Activated T-cell treated with anti-CD3 and anti-CD28 coated beads for 48 hours (primary cell): ENCODE measurements at regions not wholly inside any gene's neighbourhood (a gene's known extent, or its start where the extent isn't known, plus 50 kb on each side); places are given as distances from the start of the nearest gene placed in this dataset.
"Not testable (repeated sequence)": the region's sequence is repeated elsewhere in the genome, so short reads cannot be mapped to it uniquely, and the experiment has no call there.

Experiments
- DNase-seq: peaks from one replicate; pipeline ENCODE4 v3.0.0-alpha.2; 2020; ENCODE audit warnings: low read depth

DNA sequence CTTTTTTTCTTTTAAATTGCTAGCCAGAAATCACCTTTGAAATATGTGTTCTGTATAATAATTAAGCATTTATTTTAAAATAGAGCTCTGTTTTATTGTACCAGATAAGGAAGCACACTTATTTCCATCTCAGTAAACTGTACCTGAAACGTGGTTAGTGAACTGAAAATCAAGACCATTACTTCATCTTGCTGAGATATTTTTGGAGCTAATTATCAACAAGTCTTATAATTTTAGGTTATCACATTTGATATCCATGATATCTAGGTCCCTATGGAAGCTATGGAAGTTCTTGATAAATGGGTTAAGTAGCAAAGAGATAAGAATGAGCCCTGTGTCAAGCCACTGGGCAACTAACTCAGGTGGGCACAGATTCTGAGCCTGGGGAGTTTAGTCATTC, 187.2 kb downstream of the NFKBIZ start:
- no peak for DNase-seq

DNA sequence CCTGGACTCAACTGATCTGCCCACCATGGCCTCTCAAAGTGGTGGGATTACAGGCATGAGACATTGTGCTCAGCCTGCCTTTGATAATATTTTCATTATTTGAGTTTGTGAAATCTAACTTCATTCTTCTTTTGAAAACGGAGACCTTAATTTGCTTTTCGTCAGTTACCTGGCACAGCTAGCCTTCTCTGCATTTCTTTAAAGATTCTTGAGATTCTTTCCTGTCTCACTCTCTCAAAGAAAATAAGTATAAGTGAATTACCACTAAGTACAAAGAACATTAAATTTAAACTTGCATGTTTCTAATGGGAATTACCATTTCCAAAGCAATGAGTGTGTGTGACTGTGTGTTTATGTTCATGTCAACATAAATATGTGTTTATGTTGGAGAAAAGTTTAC, 187.9 kb downstream of the NFKBIZ start:
- no peak for DNase-seq

DNA sequence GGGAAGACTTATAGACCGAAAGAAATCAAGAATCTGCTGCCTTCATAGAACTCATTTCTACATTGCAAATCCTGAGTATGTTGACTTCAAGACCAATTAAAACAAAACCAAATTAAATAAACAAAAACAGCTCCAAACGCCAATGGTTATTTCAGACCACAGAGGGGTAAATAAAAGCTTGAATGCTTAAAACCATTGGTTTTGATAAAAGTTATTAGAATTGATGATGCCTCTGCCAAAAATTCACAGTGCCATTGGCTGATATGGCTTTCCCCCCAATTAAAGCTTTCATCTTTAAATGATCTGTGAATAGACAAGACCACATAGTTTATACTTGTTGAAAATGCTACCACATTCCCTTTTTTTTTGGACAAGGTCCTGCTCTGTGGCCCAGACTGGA, 188.5 kb downstream of the NFKBIZ start:
- no peak for DNase-seq

DNA sequence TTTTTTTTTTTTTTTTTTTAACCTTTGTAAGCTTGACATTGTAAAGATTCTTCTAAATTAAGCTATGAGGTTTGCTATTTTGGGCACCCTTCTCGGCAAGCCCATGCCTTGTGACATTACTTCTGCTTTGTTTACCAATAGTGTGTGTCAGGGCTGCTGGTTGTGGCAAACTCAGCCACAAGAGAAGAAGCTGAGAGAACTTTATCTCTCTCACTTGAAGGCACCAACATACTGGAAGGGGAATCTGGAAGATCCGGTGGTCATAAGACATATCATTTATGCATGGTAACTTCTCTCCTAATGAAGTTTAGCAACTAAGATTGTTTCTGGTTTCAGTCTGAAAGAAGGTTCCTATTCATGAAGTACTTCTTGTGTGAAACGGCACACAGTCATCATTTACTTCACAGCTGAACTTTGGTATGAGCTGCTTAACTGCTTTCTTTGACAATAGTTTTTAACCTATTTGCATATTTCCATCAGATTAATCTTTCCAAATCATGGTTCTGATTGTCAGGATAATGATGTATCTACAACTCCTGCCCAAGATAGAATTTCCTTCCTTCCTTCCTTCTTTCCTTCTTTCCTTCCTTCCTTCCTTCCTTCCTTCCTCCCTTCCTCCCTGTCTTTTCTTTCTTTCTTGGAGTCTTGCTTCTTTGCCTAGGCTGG, 189.3 kb downstream of the NFKBIZ start:
- no peak for DNase-seq

DNA sequence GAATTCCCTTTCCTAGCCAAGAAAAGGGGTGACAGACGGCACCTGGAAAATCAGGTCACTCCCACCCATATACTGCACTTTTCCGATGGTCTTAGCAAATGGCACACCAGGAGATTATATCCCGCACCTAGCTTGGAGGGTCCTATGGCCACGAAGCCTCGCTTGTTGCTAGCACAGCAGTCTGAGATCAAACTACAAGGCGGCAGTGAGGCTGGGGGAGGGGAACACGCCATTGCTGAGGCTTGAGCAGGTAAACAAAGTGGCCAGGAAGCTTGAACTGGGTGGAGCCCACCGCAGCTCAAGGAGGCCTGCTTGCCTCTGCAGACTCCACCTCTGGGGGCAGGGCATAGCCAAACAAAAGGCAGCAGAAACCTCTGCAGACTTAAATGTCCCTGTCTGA, 190.8 kb downstream of the NFKBIZ start:
- DNase-seq = not testable (repeated sequence)

DNA sequence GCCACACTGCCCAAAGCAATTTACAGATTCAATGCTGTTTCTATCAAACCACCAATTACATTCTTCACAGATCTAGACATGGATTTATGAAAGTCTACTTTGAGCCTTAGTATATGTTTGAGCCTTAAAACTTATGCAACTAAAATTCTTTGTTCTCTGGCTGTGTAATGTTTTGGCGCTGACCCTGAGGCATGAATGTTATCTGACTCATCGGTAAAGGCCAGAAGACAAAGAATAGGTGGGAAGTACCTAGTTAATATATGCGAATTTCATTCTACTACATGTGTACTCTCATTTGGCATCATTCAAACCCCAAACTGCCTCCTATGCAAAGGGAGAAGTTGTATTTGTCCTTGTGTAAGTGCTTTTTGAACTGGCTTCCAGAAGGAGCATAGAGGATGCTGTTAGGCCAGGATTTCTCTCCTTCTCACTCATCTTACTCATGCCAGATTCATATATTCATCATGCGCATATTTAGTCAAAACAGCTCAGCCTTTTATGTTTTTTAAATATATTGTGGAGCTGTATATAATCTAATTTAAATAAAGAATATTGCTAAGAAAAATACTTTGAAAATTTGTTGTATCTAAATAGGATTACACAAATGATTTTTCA, 204.2 kb downstream of the NFKBIZ start:
- no peak for DNase-seq

- no peak for DNase-seq
Measured at GRCh38 chr3:102054543-102055080, 205.3 kb downstream of the NFKBIZ start.

DNA sequence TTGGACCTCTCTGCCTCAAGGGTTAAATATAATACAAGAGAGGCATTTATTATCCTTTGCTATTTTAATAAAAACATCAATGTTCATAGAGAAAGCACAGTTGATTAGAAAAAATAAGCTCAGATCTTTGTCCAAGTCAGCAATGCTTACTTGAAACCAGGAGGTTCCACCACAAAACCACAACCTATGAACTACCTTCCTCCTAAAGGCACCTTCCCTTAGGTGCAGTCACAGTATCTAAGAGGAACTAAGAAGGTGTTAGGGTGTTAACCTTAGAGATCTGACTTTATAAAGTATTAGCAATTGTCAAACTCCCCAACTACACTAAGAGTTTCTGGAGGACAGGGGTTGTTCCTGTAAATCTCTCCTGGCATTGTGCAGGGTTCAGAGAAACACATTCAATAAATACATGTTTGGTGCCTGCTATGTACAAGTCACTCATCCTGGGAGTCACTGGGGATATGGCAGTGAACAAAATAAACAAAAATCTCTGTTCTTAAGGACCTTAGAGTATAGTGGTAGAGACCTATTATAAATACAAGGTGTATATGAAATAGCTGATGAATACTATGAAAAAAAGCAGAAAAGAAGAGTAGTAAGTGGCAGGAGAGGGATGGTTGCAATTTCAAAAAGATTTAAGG, 208.6 kb downstream of the NFKBIZ start:
- no peak for DNase-seq

DNA sequence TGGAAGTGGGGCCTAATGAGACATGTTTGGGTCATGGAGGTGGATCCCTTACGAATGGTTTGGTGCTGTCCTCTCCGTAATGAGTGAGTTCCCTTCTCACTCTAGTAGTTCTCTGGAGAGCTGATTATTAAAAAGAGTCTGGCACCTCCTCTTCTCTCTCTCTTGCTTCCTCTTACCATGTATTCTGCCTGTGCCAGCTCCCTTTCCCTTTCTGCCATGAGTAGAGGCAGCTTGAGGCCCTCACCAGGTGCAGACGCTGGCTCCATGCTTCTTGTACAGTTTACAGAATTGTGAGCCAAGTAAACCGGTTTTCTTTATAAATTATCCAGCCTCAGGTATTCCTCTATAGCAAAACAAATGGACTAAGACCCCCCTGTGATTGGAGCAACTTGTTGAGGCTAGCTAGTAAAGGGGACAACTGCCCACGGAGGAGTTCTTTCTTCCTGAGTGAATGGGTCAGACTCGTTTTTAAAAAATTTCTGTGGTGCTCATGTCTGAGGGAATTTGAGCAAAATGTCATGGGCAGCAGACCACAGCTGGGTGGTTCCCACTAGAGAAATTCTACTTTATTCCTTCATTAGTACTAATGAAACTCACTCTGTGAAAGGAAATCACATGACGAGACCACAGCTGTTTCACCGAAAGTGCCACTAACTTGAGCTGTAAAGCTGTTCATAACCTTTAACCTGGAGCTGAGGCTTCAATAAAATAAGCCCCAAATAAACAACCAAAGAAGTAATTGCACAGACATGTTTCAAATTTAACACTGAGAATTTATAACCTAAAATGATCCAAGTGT, 210.0 kb downstream of the NFKBIZ start:
- DNase-seq = no peak

GRCh38 chr3:102060814-102061213, 211.5 kb downstream of the NFKBIZ start:
- no peak for DNase-seq

DNA sequence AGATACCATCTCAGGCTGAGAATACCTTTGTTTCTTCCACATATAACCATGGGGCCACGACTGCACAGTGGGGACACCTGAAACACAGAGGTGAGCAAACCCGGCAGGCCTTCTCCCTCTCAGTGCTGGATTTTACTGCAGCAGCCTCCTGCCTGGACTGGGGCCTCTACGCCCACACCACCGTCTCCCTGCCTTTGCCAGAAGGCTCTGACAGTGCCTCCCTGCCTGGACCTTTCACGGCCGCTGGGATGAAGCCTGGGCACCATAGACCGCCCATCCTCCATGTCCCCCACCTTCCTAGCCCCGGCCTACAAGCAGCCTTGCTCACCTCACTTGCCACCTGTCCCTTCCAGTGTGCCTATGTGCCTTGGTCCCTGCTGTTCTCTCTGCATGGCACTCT, 214.3 kb downstream of the NFKBIZ start:
- DNase-seq = no peak

- DNase-seq = no peak
Measured at GRCh38 chr3:102066470-102066869, 217.2 kb downstream of the NFKBIZ start.

DNA sequence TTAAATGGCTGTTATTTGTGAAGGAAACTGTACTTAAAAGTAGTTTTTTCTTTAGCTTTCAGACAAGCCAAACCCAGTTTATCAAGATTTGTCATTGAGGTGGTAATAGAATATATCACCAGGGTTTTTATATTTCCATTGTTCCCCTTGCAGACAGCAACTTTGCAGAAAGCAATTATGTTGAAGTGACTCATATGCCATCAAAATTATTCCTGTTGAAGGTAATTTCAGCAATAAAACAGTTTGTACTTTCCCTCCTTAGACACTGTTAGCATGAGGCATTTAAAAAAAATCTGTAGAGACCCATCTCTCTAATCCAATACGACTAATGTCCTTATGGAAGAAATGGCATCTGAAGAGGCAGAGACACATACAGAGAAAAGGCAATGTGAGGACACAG, 219.0 kb downstream of the NFKBIZ start:
- DNase-seq = no peak

GRCh38 chr3:102068736-102069135, 219.4 kb downstream of the NFKBIZ start:
- DNase-seq = no peak

DNA sequence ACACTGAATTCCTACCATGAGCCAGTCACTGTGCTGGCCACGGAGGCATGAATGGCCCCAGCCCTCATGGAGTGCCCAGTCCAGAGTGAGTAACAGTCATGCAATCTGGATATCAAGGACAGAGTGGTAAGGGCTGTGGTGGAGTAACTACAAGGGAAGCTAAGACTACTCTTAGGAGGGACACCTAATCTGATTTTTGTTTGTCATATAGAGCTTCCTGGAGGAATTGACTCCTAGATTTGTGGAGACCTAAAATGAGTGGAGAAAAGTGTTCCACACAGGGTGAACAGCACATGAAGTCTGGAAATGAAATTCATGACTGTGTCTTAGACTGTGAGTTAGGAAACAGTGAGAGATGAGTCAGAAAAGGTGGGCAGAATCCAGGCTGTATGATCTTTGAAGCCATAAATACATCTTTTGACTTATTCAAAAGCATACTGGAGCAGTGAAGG, 219.9 kb downstream of the NFKBIZ start:
- no peak for DNase-seq

DNA sequence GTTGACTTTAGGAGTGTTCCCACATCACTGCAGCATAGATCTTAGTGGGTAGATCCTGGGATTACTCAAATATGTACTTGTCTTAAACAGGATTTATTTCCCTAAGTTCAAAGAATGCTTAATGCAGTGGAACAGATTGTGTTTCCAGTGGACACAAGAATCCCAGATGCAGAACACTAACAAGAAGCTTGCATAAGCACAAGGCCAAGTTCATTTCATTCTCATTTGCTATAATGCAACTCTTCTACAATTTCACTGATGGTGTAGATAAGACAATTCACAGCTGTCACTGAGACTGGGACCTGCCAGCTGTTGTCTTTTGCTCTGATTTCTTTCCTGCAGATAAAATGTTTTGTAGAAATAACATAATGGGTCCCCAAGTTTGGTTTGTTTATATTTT, 225.6 kb downstream of the NFKBIZ start:
- no peak for DNase-seq

DNA sequence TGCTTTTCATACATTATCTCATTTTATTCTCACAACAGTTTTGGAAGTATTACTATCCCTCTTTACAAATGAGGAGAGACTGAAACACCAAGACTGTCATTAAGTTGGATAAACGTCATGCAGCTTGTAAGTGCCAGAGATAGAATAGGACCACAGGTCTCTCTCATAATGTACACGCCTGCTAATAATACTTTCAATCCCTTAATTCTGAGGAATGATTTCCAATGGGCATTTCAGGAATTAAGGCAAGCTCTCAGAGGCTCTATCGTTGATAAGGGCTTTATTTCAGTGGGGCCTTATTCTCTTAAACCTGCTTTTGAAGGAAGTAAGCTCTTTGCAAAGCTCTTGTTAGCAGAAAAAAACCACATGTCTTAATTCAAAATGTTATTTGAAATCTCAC, 229.1 kb downstream of the NFKBIZ start:
- DNase-seq = no peak

- no peak for DNase-seq
Measured at GRCh38 chr3:102078854-102079808, 229.8 kb downstream of the NFKBIZ start.

DNA sequence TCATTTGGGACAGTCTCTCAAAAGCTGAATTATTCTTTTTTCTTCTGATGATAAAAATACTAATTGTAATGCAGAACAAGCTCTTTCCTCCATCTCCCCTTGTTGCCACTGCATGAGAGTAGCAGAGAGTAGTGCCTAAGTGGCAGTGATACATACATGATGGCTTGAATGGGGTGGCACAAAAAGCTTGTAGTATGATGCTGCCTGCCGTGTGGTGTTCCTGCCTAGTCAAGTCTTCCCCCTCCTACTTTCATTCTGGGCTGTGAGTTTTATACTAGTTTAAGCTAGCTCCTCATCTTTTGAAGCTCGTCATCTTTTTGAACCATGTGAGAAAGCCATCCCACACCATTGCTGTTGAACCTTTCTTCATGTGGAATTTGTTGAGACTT, 230.5 kb downstream of the NFKBIZ start:
- no peak for DNase-seq

GRCh38 chr3:102081572-102082289, 232.4 kb downstream of the NFKBIZ start:
- DNase-seq = no peak

DNA sequence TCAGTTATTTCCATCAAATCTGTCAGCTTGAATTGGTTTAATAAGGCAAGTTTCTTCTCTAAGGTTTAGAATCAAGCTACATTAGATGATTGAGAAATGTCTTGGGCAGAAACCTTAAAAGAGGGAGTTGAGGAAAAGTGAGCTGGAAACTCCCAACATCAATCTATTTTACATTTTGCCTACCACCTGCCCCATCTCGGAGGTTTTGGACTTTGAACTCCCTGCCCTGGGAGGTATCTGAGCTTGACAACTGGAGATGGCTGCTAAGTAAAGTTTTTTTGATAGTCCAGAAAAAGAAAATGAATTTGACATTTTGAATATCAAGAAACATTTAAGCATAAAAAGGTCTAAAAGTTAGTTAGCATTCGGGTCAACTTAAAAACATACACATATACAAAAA, 234.2 kb downstream of the NFKBIZ start:
- DNase-seq = no peak
